COLO668 (cell line): ENCODE measurements at regions not wholly inside any gene's neighbourhood (a gene's known extent, or its start where the extent isn't known, plus 50 kb on each side); places are given as distances from the start of the nearest gene placed in this dataset.
A peak's percentile ranks its signal among the peaks of the same experiment; 100 is the strongest.

ENCODE experiments used
- DNase-seq: peaks from one replicate; lab custom pipeline; 2025; ENCODE audit not compliant: unreplicated experiment; lab: John Stamatoyannopoulos, UW

- DNase-seq = no peak
Observed at GRCh38 chr3:81931265-81932251, 170.1 kb upstream of the GBE1 start.

- DNase-seq = peak; percentile 19
Observed at GRCh38 chr3:81929697-81930096, 168.3 kb upstream of the GBE1 start.

- DNase-seq = no peak
Observed at GRCh38 chr3:81927811-81928210, 166.4 kb upstream of the GBE1 start.

GRCh38 chr3:81925385-81925784 lies 163.9 kb upstream of the GBE1 start:
- no peak for DNase-seq

- DNase-seq = no peak
Observed at GRCh38 chr3:81923038-81923437, 161.6 kb upstream of the GBE1 start.

- DNase-seq = no peak
Observed at GRCh38 chr3:81922404-81922803, 161.0 kb upstream of the GBE1 start.

- no peak for DNase-seq
Observed at GRCh38 chr3:81920816-81921215, 159.4 kb upstream of the GBE1 start.

- no peak for DNase-seq
Observed at GRCh38 chr3:81916890-81917289, 155.4 kb upstream of the GBE1 start.

- no peak for DNase-seq
Observed at GRCh38 chr3:81913886-81914663, 152.6 kb upstream of the GBE1 start.

- DNase-seq = no peak
Observed at GRCh38 chr3:81911221-81911620, 149.8 kb upstream of the GBE1 start.

- peak; percentile 4 for DNase-seq
Observed at GRCh38 chr3:81910244-81910852, 148.9 kb upstream of the GBE1 start.

- no peak for DNase-seq
Observed at GRCh38 chr3:81909796-81910195, 148.4 kb upstream of the GBE1 start.

GRCh38 chr3:81908561-81908960 lies 147.1 kb upstream of the GBE1 start:
- no peak for DNase-seq

- DNase-seq = no peak
Observed at GRCh38 chr3:81898336-81898735, 136.9 kb upstream of the GBE1 start.

- DNase-seq = no peak
Observed at GRCh38 chr3:81894598-81894997, 133.2 kb upstream of the GBE1 start.

GRCh38 chr3:81891055-81891895 lies 129.8 kb upstream of the GBE1 start:
- peak; percentile 7 for DNase-seq

- DNase-seq = no peak
Observed at GRCh38 chr3:81888914-81889557, 127.6 kb upstream of the GBE1 start.

- DNase-seq = no peak
Observed at GRCh38 chr3:81887448-81887847, 126.0 kb upstream of the GBE1 start.

- DNase-seq = no peak
Observed at GRCh38 chr3:81886081-81886480, 124.6 kb upstream of the GBE1 start.

GRCh38 chr3:81884791-81885190 lies 123.3 kb upstream of the GBE1 start:
- no peak for DNase-seq
